ENCODE measurements at regions not wholly inside any gene's neighbourhood (a gene's known extent, or its start where the extent isn't known, plus 50 kb on each side); places are given as distances from the start of the nearest gene placed in this dataset.

DNA sequence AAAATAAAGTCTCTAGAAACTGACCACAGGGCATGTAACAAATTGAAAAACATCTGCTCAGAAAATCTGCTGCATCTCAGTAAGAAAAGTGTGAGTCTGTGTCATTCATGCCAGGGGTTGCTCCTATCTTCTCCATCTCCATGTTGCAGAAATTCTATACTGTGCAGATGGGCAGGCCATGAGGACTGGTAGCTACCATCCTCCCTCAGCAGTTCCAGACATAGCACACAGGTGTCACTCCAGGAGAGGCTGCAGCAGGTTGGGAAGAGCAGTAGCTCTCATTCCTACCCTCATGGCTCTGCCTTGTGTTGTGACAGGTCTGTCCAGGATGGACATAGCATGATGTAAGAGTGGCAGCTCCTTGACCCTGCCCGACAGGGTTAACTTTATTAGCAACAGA is 173.4 kb downstream of the NDUFS4 start:
- TF ChIP-seq, protein P1, sequence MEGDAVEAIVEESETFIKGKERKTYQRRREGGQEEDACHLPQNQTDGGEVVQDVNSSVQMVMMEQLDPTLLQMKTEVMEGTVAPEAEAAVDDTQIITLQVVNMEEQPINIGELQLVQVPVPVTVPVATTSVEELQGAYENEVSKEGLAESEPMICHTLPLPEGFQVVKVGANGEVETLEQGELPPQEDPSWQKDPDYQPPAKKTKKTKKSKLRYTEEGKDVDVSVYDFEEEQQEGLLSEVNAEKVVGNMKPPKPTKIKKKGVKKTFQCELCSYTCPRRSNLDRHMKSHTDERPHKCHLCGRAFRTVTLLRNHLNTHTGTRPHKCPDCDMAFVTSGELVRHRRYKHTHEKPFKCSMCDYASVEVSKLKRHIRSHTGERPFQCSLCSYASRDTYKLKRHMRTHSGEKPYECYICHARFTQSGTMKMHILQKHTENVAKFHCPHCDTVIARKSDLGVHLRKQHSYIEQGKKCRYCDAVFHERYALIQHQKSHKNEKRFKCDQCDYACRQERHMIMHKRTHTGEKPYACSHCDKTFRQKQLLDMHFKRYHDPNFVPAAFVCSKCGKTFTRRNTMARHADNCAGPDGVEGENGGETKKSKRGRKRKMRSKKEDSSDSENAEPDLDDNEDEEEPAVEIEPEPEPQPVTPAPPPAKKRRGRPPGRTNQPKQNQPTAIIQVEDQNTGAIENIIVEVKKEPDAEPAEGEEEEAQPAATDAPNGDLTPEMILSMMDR (IDR thresholded peaks at IDR 0.05) = no peak
- TF ChIP-seq EZH2 (IDR thresholded peaks at IDR 0.05) = no peak
- TF ChIP-seq EZH2phosphoT487 (IDR thresholded peaks at IDR 0.05) = no peak
